ENCODE measurements at regions not wholly inside any gene's neighbourhood (a gene's known extent, or its start where the extent isn't known, plus 50 kb on each side); places are given as distances from the start of the nearest gene placed in this dataset.

DNA sequence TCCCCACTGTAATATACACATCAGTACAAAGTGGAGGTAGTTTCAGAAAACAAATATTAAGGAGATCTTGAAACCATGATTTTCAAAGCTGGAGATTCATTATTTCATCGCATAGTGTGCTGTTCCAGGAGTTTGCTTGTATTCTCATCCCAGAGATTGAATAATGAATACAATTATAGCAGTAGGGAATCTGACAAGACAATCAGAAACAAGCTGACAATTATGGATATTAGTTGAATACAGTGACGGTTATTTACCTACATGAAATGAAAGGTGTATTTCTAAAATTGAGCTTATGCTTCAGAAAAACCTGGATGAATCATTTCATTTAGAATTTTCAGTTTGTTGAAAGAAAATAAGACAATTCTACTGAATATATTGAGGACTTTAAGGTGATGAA is 2119.0 kb downstream of the MRPL39 start:
- intact Hi-C loops (cut with DNase I) = no loop called here
- no peak overlapping the region for H3K4me3 ChIP-seq
- no peaks in the 10 kb centered on the region for H3K9me3 ChIP-seq
- ATAC-seq (no peak), DNase-seq (no peak)
- 53 to 58% methylated on average over 2 of the region's 2 CpGs for WGBS, 2 donors
- no peaks in the 10 kb centered on the region for H3K4me1 ChIP-seq
- H3K27me3 ChIP-seq = no peaks in the 10 kb centered on the region
- H3K27ac ChIP-seq = no peak overlapping the region
- no peaks in the 10 kb centered on the region for H3K36me3 ChIP-seq (replicated peaks in 1 of 2; ENCODE audit: insufficient read depth in 1 of 2, low read depth in 2 of 2)
- TF ChIP-seq, protein P1, sequence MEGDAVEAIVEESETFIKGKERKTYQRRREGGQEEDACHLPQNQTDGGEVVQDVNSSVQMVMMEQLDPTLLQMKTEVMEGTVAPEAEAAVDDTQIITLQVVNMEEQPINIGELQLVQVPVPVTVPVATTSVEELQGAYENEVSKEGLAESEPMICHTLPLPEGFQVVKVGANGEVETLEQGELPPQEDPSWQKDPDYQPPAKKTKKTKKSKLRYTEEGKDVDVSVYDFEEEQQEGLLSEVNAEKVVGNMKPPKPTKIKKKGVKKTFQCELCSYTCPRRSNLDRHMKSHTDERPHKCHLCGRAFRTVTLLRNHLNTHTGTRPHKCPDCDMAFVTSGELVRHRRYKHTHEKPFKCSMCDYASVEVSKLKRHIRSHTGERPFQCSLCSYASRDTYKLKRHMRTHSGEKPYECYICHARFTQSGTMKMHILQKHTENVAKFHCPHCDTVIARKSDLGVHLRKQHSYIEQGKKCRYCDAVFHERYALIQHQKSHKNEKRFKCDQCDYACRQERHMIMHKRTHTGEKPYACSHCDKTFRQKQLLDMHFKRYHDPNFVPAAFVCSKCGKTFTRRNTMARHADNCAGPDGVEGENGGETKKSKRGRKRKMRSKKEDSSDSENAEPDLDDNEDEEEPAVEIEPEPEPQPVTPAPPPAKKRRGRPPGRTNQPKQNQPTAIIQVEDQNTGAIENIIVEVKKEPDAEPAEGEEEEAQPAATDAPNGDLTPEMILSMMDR (IDR thresholded peaks at IDR 0.05) = no peak
- no peak for TF ChIP-seq POLR2A (IDR thresholded peaks at IDR 0.05)

DNA sequence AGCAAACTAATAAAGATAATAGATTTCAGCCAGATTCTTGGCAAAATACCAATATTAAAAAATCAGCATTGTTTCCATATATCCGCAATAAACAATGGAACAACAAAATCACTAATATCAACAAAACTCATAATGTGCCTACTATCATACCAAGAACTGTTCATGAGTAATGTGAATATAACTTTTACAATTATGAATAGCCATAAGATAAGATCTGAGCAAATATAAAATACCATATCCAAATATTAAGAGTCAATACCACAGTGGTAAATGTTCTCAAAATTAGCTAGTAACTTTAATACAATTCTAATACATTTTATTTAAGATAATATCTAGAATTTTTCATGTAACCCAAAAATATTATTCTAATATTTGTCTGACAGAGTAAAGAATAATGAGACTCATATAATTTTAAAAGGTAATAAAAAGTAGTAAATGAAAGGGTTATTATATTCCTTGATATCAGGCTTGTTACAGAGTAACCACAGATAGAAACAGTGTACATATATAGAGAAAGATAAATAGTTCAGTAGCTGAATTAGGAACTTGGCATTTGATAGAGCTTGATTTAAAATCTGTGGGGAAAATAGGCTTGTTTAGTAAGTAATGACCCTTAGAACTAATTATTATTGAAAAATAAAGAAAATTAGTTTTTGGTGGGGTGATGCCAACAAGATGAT is 2126.6 kb downstream of the MRPL39 start:
- no peak overlapping the region for H3K27ac ChIP-seq

DNA sequence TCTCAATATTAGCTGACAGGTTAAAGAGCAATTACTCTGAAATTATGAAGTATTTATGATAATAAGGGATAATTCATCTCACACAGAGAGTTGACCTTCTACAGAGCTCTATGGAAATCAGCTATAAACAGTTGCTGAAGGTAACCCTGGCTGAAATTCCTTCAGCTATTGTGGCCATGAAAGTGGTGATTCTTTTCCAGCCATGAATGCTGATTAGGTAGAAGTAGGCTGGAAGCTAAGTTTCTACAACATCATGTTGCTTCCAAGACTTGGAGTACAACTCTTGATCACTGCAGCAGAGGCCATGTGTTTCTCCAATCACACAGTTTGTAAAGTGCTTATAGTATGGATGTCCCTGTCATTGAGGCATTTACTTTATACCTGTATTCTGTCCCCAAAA is 2128.9 kb downstream of the MRPL39 start:
- ATAC-seq = no peak
- Histone ChIP-seq H3K27ac (no peak overlapping the region), H3K4me3 (no peak overlapping the region), H3K36me3 (replicated peaks in 1 of 2; ENCODE audit: insufficient read depth in 1 of 2, low read depth in 2 of 2) (no peaks in the 10 kb centered on the region), H3K9me3 (no peaks in the 10 kb centered on the region), H3K4me1 (no peaks in the 10 kb centered on the region), H3K27me3 (no peaks in the 10 kb centered on the region)
- TF ChIP-seq, protein P1 (IDR thresholded peaks at IDR 0.05) = no peak
- TF ChIP-seq POLR2A (IDR thresholded peaks at IDR 0.05) = no peak
- no peak for DNase-seq
- intact Hi-C loops (cut with DNase I) = no loop called here

More for the DNA sequence above, 2126.6 kb downstream of the MRPL39 start:
- H3K36me3 ChIP-seq (replicated peaks in 1 of 2; ENCODE audit: insufficient read depth in 1 of 2, low read depth in 2 of 2) = no peaks in the 10 kb centered on the region
- no peaks in the 10 kb centered on the region for H3K9me3 ChIP-seq
- H3K4me3 ChIP-seq = no peak overlapping the region
- TF ChIP-seq, protein P1 (IDR thresholded peaks at IDR 0.05) = no peak
- no peak for TF ChIP-seq POLR2A (IDR thresholded peaks at IDR 0.05)
- H3K4me1 ChIP-seq = no peaks in the 10 kb centered on the region
- intact Hi-C loops (cut with DNase I) = no loop called here
- 80 to 84% methylated on average over 1 of the region's 1 CpG for WGBS, 2 donors
- ATAC-seq = no peak
- H3K27me3 ChIP-seq = no peaks in the 10 kb centered on the region
- no peak for DNase-seq

DNA sequence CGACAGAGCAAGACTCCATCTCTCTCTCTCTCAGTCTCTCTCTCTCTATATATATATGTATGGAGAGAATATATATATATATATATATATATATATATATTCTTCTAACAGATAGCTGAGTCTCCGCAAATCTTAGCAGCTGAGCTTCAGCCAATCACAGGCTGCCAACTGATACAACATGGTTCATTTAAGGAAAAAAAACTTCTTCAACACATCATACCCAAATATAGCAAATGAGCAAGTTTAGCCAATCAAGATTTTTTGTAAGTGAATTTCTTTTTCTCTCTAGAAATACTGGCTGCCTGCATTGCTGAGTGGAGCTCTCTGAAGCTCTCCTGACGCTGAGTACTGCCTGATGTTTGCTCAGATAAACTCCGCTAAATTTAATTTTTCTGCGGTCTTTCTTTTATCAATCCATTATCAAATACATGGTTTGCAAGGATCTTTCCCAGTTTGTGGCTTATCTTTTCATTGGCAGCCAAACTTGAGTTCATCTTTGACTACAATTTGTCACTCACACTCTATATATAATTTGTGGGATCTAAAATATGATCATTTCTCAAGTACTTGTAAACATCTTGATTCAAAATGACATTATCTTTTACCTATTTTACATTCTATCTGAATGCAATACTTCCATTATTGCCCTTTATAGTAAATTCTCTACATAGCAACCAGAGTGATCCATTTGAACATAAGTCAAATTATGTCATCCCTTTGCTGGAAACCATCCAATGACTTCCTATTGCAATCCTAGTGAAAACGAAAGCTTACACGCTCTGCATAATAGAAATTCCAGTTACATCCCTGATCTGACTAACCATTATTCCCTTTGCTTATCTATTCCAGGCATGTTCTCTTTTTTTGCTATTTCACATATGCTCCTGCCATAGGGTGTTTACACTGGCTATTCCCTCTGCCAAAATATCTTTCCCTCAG is 2131.7 kb downstream of the MRPL39 start:
- ATAC-seq = no peak
- no peaks in the 10 kb centered on the region for H3K27me3 ChIP-seq
- H3K4me1 ChIP-seq = no peaks in the 10 kb centered on the region
- H3K9me3 ChIP-seq = no peaks in the 10 kb centered on the region
- DNase-seq = no peak
- H3K4me3 ChIP-seq = no peak overlapping the region
- intact Hi-C loops (cut with DNase I) = no loop called here
- 73 to 75% methylated on average over 7 of the region's 7 CpGs for WGBS, 2 donors
- TF ChIP-seq POLR2A (IDR thresholded peaks at IDR 0.05) = no peak
- TF ChIP-seq, protein P1 (IDR thresholded peaks at IDR 0.05) = no peak
- H3K36me3 ChIP-seq (replicated peaks in 1 of 2; ENCODE audit: insufficient read depth in 1 of 2, low read depth in 2 of 2) = no peaks in the 10 kb centered on the region
- H3K27ac ChIP-seq = no peak overlapping the region

Data from body of pancreas (tissue), 4 donors.